Suprapubic skin (tissue), 4 donors: ENCODE measurements at regions not wholly inside any gene's neighbourhood (a gene's known extent, or its start where the extent isn't known, plus 50 kb on each side); places are given as distances from the start of the nearest gene placed in this dataset.

Experiments used
- DNase-seq, 2 donors: peaks; one replicate each; pipeline ENCODE4 v3.0.0-alpha.2; 2019; ENCODE audit warnings: low spot score in 2 of 2
- H3K27ac ChIP-seq: fragments of 200-600 bp; sonication (generic); one replicate; pipeline ENCODE4 v1.5.1; 2019
- H3K27me3 ChIP-seq: fragments of 200-600 bp; sonication (generic); one replicate; pipeline ENCODE4 v1.5.1; 2019
- H3K36me3 ChIP-seq: fragments of 200-600 bp; sonication (generic); one replicate; pipeline ENCODE4 v1.5.1; 2019
- H3K4me1 ChIP-seq: fragments of 200-600 bp; sonication (generic); one replicate; pipeline ENCODE4 v1.5.1; 2019
- H3K4me3 ChIP-seq: fragments of 200-600 bp; sonication (generic); one replicate; pipeline ENCODE4 v1.5.1; 2019; ENCODE audit warnings: mild to moderate bottlenecking
- H3K9me3 ChIP-seq: fragments of 200-600 bp; sonication (generic); one replicate; pipeline ENCODE4 v1.5.1; 2019
- EP300 ChIP-seq: sonication (generic); formaldehyde crosslinking; IDR thresholded peaks from one replicate; pipeline ENCODE4 v1.6.1; 2017; ENCODE audit warnings: antibody characterized with exemption
- POLR2A ChIP-seq, 2 donors: fragments of 450-650 bp; IDR thresholded peaks; one replicate each; pipeline ENCODE4 v1.6.1; 2017; ENCODE audit warnings: antibody characterized with exemption in 2 of 2, mild to moderate bottlenecking in 2 of 2, moderate library complexity in 2 of 2
- POLR2AphosphoS5 ChIP-seq, 3 donors: sonication (generic); formaldehyde crosslinking; IDR thresholded peaks; one replicate each; pipeline ENCODE4 v1.6.1; 2017; ENCODE audit warnings: antibody characterized with exemption in 3 of 3
- WGBS: methylation state at CpG from one replicate; pipeline ENCODE4 v1.1.5; 2018; 5-methylcytosine and 5-hydroxymethylcytosine counted together
- TF ChIP-seq, protein P1 (sequence below), 2 donors: fragments of 200-600 bp in 1 of 2; fragments of 450-650 bp in 1 of 2; sonication (generic) in 1 of 2; IDR thresholded peaks; one replicate each; pipeline ENCODE4 v1.5.1; 2016 to 2019; ENCODE audit warnings: antibody characterized with exemption in 2 of 2, mild to moderate bottlenecking in 1 of 2, moderate library complexity in 1 of 2

DNA sequence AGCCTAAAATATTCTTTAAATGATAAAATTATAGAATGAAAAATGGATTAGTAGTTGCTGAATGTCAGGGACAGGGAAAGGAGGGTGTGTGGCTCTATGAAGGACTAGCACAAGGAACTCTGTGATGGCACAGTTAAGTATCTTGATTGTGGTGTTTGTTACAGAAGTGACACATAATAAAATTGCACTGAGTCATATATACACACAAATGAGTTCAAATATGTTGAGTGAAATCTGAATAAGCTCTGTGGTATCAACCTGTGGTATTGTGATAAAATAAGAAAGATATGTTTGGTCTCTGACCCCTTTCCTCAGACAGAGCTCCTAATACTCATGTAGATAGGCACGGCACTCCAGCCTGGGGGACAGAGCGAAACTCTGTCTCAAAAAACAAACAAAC, 181.5 kb upstream of the TRIM24 start:
- Histone ChIP-seq H3K27ac (no peak overlapping the region), H3K36me3 (no peaks in the 10 kb centered on the region), H3K4me3 (no peak overlapping the region), H3K4me1 (no peaks in the 10 kb centered on the region), H3K9me3 (no peaks in the 10 kb centered on the region), H3K27me3 (no peaks in the 10 kb centered on the region)
- no peak for DNase-seq
- WGBS: 92% methylated on average over 2 of the region's 2 CpGs
- TF ChIP-seq POLR2AphosphoS5 (IDR thresholded peaks at IDR 0.05) (no peak), POLR2A (IDR thresholded peaks at IDR 0.05) (no peak), EP300 (no peak)
- TF ChIP-seq, protein P1, sequence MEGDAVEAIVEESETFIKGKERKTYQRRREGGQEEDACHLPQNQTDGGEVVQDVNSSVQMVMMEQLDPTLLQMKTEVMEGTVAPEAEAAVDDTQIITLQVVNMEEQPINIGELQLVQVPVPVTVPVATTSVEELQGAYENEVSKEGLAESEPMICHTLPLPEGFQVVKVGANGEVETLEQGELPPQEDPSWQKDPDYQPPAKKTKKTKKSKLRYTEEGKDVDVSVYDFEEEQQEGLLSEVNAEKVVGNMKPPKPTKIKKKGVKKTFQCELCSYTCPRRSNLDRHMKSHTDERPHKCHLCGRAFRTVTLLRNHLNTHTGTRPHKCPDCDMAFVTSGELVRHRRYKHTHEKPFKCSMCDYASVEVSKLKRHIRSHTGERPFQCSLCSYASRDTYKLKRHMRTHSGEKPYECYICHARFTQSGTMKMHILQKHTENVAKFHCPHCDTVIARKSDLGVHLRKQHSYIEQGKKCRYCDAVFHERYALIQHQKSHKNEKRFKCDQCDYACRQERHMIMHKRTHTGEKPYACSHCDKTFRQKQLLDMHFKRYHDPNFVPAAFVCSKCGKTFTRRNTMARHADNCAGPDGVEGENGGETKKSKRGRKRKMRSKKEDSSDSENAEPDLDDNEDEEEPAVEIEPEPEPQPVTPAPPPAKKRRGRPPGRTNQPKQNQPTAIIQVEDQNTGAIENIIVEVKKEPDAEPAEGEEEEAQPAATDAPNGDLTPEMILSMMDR (IDR thresholded peaks at IDR 0.05): no peak

- Histone ChIP-seq H3K9me3 (no peaks in the 10 kb centered on the region), H3K27ac (no peak overlapping the region), H3K36me3 (no peaks in the 10 kb centered on the region), H3K4me1 (no peaks in the 10 kb centered on the region), H3K27me3 (no peaks in the 10 kb centered on the region), H3K4me3 (no peak overlapping the region)
- 84% methylated on average over 5 of the region's 5 CpGs for WGBS
- DNase-seq: no peak
- TF ChIP-seq, protein P1 (IDR thresholded peaks at IDR 0.05): no peak
- no peak for TF ChIP-seq POLR2AphosphoS5 (IDR thresholded peaks at IDR 0.05)
- no peak for TF ChIP-seq EP300
- no peak for TF ChIP-seq POLR2A (IDR thresholded peaks at IDR 0.05)
Measured at GRCh38 chr7:138282997-138283396, 177.1 kb upstream of the TRIM24 start.

- Histone ChIP-seq H3K4me1 (no peaks in the 10 kb centered on the region), H3K27ac (no peak overlapping the region), H3K36me3 (no peaks in the 10 kb centered on the region), H3K9me3 (peaks cover 5% of the 10 kb centered on the region), H3K27me3 (no peaks in the 10 kb centered on the region), H3K4me3 (no peak overlapping the region)
- no peak for DNase-seq
- TF ChIP-seq, protein P1 (IDR thresholded peaks at IDR 0.05): no peak
- TF ChIP-seq POLR2A (IDR thresholded peaks at IDR 0.05): no peak
- no peak for TF ChIP-seq POLR2AphosphoS5 (IDR thresholded peaks at IDR 0.05)
- no peak for TF ChIP-seq EP300
- WGBS: 71% methylated on average over 1 of the region's 1 CpG
Measured at GRCh38 chr7:138285129-138285528, 174.9 kb upstream of the TRIM24 start.

GRCh38 chr7:138286846-138287245, 173.2 kb upstream of the TRIM24 start:
- no peaks in the 10 kb centered on the region for H3K36me3 ChIP-seq
- H3K9me3 ChIP-seq: peaks cover 5% of the 10 kb centered on the region
- TF ChIP-seq EP300 (no peak), POLR2A (IDR thresholded peaks at IDR 0.05) (no peak), POLR2AphosphoS5 (IDR thresholded peaks at IDR 0.05) (no peak)
- TF ChIP-seq, protein P1 (IDR thresholded peaks at IDR 0.05): no peak
- no peak overlapping the region for H3K27ac ChIP-seq
- H3K27me3 ChIP-seq: no peaks in the 10 kb centered on the region
- H3K4me1 ChIP-seq: no peaks in the 10 kb centered on the region
- WGBS: 59% methylated on average over 3 of the region's 3 CpGs
- no peak overlapping the region for H3K4me3 ChIP-seq
- DNase-seq: no peak

GRCh38 chr7:138287549-138287948, 172.5 kb upstream of the TRIM24 start:
- Histone ChIP-seq H3K27me3 (no peaks in the 10 kb centered on the region), H3K27ac (no peak overlapping the region), H3K4me3 (no peak overlapping the region), H3K36me3 (no peaks in the 10 kb centered on the region), H3K4me1 (no peaks in the 10 kb centered on the region), H3K9me3 (peaks cover 5% of the 10 kb centered on the region)
- no peak for DNase-seq
- TF ChIP-seq EP300: no peak
- no peak for TF ChIP-seq POLR2A (IDR thresholded peaks at IDR 0.05)
- TF ChIP-seq, protein P1 (IDR thresholded peaks at IDR 0.05): no peak
- no peak for TF ChIP-seq POLR2AphosphoS5 (IDR thresholded peaks at IDR 0.05)
- WGBS: 64% methylated on average over 2 of the region's 2 CpGs
